GM12875 (cell line): ENCODE measurements at regions not wholly inside any gene's neighbourhood (a gene's known extent, or its start where the extent isn't known, plus 50 kb on each side); places are given as distances from the start of the nearest gene placed in this dataset.
"Not testable (repeated sequence)": the region's sequence is repeated elsewhere in the genome, so short reads cannot be mapped to it uniquely, and the experiment has no call there.

Source experiments
- H3K4me3 ChIP-seq: one replicate; pipeline ENCODE4 v1.5.1; 2011; ENCODE audit warnings: low read depth, low read length, control low read depth
- TF ChIP-seq, protein P1 (sequence below): IDR thresholded peaks from 2 replicates; pipeline ENCODE4 v1.5.1; 2011; ENCODE audit warnings: low read depth, mild to moderate bottlenecking, control low read depth, inconsistent platforms, low read length, moderate library complexity, borderline replicate concordance; ENCODE audit not compliant: insufficient read depth

DNA sequence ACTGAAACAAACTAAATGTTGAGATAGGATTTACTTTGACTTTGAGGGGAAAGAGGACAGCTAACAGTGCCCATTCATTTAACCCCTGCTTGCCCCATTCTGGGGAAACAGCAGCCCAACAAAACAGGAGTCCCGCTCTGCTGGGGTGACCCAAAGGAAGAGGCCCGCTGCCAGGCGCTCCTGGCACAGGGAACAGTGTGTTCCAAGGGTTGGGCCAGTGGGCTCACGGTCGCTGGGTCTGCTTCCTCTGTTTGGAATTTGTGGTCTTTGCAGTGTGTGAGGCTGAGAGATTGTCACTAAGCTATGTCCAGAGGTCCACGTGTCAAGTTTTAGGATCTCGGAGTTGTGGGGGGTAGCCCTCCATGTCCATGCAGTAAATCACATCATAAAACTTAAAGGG lies 250.4 kb upstream of the C2CD4B start:
- TF ChIP-seq, protein P1, sequence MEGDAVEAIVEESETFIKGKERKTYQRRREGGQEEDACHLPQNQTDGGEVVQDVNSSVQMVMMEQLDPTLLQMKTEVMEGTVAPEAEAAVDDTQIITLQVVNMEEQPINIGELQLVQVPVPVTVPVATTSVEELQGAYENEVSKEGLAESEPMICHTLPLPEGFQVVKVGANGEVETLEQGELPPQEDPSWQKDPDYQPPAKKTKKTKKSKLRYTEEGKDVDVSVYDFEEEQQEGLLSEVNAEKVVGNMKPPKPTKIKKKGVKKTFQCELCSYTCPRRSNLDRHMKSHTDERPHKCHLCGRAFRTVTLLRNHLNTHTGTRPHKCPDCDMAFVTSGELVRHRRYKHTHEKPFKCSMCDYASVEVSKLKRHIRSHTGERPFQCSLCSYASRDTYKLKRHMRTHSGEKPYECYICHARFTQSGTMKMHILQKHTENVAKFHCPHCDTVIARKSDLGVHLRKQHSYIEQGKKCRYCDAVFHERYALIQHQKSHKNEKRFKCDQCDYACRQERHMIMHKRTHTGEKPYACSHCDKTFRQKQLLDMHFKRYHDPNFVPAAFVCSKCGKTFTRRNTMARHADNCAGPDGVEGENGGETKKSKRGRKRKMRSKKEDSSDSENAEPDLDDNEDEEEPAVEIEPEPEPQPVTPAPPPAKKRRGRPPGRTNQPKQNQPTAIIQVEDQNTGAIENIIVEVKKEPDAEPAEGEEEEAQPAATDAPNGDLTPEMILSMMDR = no peak
- no peak overlapping the region for H3K4me3 ChIP-seq

DNA sequence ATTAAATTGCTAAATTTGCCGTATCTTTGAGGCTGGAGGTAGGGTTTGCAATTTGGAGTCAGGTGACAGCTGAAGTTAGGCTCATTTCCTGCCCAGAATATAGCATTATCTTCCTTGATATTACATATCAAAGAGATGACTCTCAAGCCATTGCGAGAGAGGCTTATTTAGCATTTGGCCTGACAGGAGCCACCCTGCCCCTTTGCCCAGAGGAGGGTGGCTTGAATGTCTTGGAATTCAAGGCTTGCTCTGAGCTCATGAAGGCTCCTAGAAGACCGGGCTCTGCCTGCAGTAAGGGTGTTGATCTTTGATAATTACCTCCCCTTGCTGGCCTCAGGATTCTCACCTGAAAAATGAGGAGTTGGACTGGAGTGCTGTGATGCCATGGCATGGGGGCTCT lies 251.4 kb upstream of the C2CD4B start:
- TF ChIP-seq, protein P1 = no peak
- H3K4me3 ChIP-seq = no peak overlapping the region

DNA sequence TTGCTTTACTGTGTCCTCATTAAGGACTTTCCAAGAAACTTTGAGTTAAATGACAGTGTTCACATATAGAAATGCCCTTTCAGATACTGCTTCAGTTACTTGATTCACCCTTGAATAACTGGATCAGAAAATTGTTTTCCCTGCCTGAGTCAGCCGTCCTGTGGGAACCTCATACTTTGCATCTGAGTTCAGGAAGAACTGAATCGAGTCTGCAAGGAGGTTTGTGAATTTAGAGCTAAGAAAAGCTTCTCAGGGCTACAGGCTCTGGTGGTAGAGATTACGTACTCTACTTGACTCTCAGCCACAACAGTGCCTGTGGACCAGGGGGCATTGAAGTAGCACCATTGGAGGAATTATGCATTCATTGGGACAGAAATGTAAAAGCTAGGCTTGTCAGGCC lies 252.4 kb upstream of the C2CD4B start:
- TF ChIP-seq, protein P1 = no peak
- H3K4me3 ChIP-seq = no peak overlapping the region

DNA sequence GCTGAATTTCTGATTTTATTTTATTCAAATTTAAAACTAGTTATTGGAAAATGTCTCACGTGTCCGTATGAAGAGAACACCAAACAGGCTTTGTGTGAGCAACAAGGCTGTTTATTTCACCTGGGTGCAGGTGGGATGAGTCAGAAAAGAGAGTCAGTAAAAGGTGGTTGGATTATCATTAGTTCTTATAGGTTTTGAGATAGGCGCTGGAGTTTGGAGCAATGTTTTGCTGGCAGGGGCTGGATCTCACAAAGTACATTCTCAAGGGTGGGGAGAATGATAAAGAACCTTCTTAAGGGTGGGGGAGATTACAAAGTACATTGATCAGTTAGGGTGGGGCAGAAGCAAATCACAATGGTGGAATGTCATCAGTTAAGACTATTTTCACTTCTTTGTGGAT lies 253.4 kb upstream of the C2CD4B start:
- not testable (repeated sequence) for H3K4me3 ChIP-seq

DNA sequence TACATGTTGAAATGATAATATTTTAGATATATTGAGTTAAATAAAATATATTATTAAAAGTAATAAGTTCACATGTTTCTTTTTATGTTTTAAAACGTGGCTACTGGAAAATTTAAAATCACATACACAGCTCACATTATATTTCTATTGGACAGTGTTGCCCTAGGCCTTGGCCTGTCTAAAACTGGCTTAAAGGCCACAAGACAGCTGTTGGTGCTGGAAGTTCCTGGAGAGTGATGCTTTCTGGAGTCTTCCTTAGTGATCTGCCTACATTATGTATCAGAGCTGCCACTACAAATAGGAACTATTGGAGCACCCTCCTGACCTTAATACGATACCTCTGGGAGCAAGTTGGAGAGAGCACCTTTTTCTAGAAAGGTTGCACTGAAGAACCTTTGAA lies 254.1 kb upstream of the C2CD4B start:
- TF ChIP-seq, protein P1 = no peak
- H3K4me3 ChIP-seq = no peak overlapping the region

DNA sequence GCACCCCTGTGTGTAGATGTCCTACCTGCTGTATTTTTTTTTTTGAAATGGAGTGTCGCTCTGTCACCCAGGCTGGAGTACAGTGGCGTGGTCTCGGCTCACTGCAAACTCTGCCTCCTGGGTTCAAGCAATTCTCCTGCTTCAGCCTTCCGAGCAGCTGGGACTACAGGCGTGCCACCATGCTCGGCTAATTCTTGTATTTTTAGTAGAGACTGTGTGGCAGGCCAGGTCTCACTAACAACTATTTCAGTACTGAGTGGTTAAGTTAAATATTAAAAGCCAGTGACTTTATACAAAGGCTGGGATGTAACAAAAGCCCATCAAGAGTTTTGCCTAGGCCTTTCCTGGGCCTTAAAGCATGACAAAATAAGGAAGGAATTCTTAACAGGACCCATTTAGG lies 255.3 kb upstream of the C2CD4B start:
- not testable (repeated sequence) for H3K4me3 ChIP-seq

DNA sequence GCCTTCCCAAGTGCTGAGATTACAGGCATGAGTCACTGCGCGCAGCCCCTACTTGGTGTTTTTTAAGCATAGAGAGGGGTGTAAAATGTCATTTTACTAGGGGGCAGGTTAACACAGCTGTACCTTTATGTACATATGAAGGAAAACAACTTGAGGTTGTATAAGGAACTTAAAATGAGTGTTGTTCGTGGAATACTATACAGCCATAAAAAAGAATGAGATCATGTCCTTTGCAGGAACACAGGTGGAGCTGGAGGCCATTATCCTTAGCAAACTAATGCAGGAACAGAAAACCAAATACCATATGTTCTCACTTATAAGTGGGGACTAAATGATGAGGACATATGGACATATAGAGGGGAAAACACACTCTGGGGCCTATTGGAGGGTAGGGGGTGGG lies 256.2 kb upstream of the C2CD4B start:
- TF ChIP-seq, protein P1 = no peak
- no peak overlapping the region for H3K4me3 ChIP-seq

DNA sequence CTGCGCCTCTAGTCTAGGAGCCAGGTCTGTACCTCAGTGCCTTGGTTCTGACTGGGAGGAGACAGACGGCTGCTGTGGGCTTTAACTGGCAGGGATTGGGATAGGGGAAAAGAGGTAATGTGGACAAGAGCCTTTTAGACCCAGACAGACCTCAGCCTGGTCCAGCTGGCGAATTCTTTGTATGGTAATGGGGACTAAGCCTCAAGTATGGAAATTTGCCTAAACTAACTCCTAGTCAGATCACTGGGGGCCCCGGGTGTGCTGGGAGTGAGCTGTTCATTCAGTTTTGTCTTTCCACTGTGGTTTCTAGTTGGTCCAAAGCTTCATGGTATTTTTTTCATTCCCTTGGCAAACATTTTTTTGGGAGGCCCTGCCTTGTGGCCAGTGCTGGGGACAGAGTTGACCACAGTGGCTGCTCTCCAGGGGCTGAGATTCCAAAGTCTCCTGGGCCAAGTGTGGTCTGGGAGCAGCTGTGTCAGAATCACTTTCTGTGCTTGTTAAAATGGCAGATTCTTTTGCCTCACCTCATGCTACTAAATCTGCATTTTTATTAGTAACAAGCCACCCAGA lies 261.4 kb upstream of the C2CD4B start:
- no peak overlapping the region for H3K4me3 ChIP-seq
- TF ChIP-seq, protein P1 = no peak

DNA sequence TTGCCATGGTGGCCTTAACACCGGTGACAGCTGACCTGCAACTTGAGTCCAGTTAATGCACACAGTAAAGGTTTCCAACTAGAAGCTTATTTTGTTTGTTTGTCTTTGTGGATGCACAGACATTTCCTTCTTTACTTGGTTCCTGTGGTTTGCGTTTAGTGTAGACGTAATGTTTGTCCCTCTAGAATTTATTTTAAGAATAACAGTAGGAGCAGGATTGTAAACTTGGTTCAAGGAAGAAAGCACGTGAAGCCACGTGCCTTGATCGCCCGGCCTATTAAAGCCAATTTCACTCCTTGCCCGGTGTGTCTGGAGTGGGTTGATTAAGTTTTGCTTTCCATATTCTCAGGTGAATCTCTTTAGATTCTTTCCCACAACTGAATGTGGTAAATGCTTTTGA lies 263.2 kb upstream of the C2CD4B start:
- TF ChIP-seq, protein P1 = no peak
- H3K4me3 ChIP-seq = no peak overlapping the region
